B cell (primary cell): ENCODE measurements at regions not wholly inside any gene's neighbourhood (a gene's known extent, or its start where the extent isn't known, plus 50 kb on each side); places are given as distances from the start of the nearest gene placed in this dataset.

Source experiments
- CTCF ChIP-seq: fragments of 200-600 bp; IDR thresholded peaks from one replicate; pipeline ENCODE4 v1.8.0; 2022; ENCODE audit warnings: antibody characterized with exemption, mild to moderate bottlenecking
- EZH2 ChIP-seq: IDR thresholded peaks from 2 replicates; pipeline ENCODE4 v1.6.1; 2012; ENCODE audit warnings: borderline replicate concordance, low read depth, mild to moderate bottlenecking, moderate library complexity, low read length; ENCODE audit not compliant: insufficient read depth, poor library complexity, severe bottlenecking

- TF ChIP-seq CTCF = no peak
- TF ChIP-seq EZH2 = no peak
Observed at GRCh38 chrX:19195243-19195610, 73.0 kb upstream of the ADGRG2 start.
